GM21367 (cell line): ENCODE measurements at regions not wholly inside any gene's neighbourhood (a gene's known extent, or its start where the extent isn't known, plus 50 kb on each side); places are given as distances from the start of the nearest gene placed in this dataset.

Experiments
- ATAC-seq: cut with Tn5 transposase; IDR thresholded peaks from one replicate; pipeline ENCODE4 v1.9.1; 2021; ENCODE audit not compliant: unreplicated experiment

GRCh38 chr7:42494736-42495135 is 257.7 kb upstream of the GLI3 start:
- ATAC-seq = no peak

GRCh38 chr7:42494199-42494710 is 257.2 kb upstream of the GLI3 start:
- no peak for ATAC-seq

- no peak for ATAC-seq
Measured at GRCh38 chr7:42493436-42494198, 256.6 kb upstream of the GLI3 start.

GRCh38 chr7:42492920-42493319 is 255.9 kb upstream of the GLI3 start:
- no peak for ATAC-seq

GRCh38 chr7:42491106-42491505 is 254.1 kb upstream of the GLI3 start:
- ATAC-seq = no peak

- no peak for ATAC-seq
Measured at GRCh38 chr7:42489299-42489698, 252.3 kb upstream of the GLI3 start.

GRCh38 chr7:42485301-42485766 is 248.3 kb upstream of the GLI3 start:
- ATAC-seq = no peak

GRCh38 chr7:42483886-42484285 is 246.9 kb upstream of the GLI3 start:
- ATAC-seq = no peak

- no peak for ATAC-seq
Measured at GRCh38 chr7:42479816-42480633, 243.0 kb upstream of the GLI3 start.

GRCh38 chr7:42479452-42479815 is 242.4 kb upstream of the GLI3 start:
- no peak for ATAC-seq

- ATAC-seq = no peak
Measured at GRCh38 chr7:42478717-42479116, 241.7 kb upstream of the GLI3 start.

- ATAC-seq = no peak
Measured at GRCh38 chr7:42476255-42476654, 239.2 kb upstream of the GLI3 start.

GRCh38 chr7:42475082-42475481 is 238.1 kb upstream of the GLI3 start:
- ATAC-seq = no peak

- ATAC-seq = no peak
Measured at GRCh38 chr7:42473099-42473498, 236.1 kb upstream of the GLI3 start.

GRCh38 chr7:42471573-42472174 is 234.7 kb upstream of the GLI3 start:
- ATAC-seq = no peak

- ATAC-seq = no peak
Measured at GRCh38 chr7:42469341-42469740, 232.3 kb upstream of the GLI3 start.

GRCh38 chr7:42468471-42468870 is 231.5 kb upstream of the GLI3 start:
- no peak for ATAC-seq

GRCh38 chr7:42461537-42461936 is 224.5 kb upstream of the GLI3 start:
- ATAC-seq = no peak

- no peak for ATAC-seq
Measured at GRCh38 chr7:42460933-42461332, 223.9 kb upstream of the GLI3 start.

GRCh38 chr7:42460148-42460547 is 223.1 kb upstream of the GLI3 start:
- no peak for ATAC-seq

GRCh38 chr7:42457663-42458062 is 220.7 kb upstream of the GLI3 start:
- ATAC-seq = no peak
